ENCODE measurements at regions not wholly inside any gene's neighbourhood (a gene's known extent, or its start where the extent isn't known, plus 50 kb on each side); places are given as distances from the start of the nearest gene placed in this dataset.

DNA sequence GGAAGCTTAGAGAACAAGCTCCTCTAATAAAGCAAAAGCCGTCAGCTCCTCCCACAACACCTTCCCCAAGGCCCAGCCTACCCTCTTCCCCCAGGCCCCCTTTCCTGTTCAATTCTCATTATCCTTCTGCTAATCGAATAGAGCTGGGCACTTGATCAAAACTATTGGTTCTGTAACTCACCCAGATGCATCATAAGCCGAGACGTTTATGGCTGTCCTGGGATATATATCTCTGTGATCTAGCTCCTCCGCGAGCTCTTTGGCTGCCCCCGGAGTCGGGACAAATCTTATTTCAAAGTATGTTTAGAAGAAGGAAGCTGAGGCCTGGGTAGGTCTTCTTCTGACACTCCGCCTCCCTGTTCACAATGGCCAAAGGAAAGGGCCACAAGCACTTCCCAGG lies 88.3 kb upstream of the KLHL29 start:
- Mint-ChIP-seq H3K27ac (no peak overlapping the region), H3K4me1 (ENCODE audit: low read depth) (no peaks in the 10 kb centered on the region), H3K4me3 (no peak overlapping the region), H3K9me3 (no peaks in the 10 kb centered on the region), H3K27me3 (ENCODE audit: low read depth) (peaks cover 19% of the 10 kb centered on the region), H3K36me3 (ENCODE audit: insufficient read depth in 2 of 2) (no peaks in the 10 kb centered on the region)
- ATAC-seq (replicated peaks in 1 of 2) (no peak), DNase-seq (no peak)

DNA sequence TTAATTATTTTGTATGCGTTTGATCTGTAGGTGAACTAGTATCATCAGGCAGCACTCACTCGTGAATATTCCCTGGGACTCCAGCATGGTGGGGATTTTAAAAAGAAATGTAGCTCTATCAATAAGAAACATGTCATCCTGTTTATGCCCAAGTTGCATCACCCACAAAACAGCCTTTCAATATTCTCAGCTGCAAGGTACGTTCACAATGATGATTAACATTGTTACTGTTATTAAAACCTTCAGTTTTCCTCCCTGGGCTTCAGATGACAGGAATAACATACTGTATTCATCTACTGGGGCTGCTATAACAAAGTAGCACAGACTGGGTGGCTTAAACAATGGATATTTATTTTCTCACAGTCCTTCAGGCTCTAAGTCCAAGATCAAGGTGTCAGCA lies 87.9 kb upstream of the KLHL29 start:
- no peaks in the 10 kb centered on the region for H3K4me1 Mint-ChIP-seq (ENCODE audit: low read depth)
- no peak overlapping the region for H3K4me3 Mint-ChIP-seq
- ATAC-seq (replicated peaks in 1 of 2) (no peak), DNase-seq (no peak)
- no peaks in the 10 kb centered on the region for H3K36me3 Mint-ChIP-seq (ENCODE audit: insufficient read depth in 2 of 2)
- H3K9me3 Mint-ChIP-seq, result no peaks in the 10 kb centered on the region
- H3K27me3 Mint-ChIP-seq (ENCODE audit: low read depth), result peaks cover 19% of the 10 kb centered on the region
- H3K27ac Mint-ChIP-seq, result no peak overlapping the region

DNA sequence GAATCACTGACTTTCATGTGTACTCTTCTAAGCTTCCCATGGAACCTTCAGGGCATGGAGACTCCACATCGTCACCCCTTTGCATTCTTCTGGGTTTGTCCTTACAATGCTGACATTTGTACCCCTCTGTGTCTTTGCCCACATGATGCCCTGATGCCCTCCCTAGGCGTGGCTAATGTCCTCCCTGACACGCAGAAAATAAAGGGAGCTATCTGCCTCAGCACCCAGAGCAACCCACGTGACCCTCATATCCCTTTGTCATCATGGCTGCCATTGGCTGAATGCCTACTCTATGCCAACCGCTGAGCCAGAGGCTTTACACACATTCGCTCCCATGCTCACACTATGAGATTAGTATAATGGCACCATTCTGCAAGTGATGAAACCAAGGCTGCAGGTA lies 86.4 kb upstream of the KLHL29 start:
- no peaks in the 10 kb centered on the region for H3K4me1 Mint-ChIP-seq (ENCODE audit: low read depth)
- no peak overlapping the region for H3K27ac Mint-ChIP-seq
- H3K36me3 Mint-ChIP-seq (ENCODE audit: insufficient read depth in 2 of 2), result no peaks in the 10 kb centered on the region
- no peak overlapping the region for H3K4me3 Mint-ChIP-seq
- H3K9me3 Mint-ChIP-seq, result no peaks in the 10 kb centered on the region
- ATAC-seq (replicated peaks in 1 of 2) (no peak), DNase-seq (no peak)
- peaks cover 22% of the 10 kb centered on the region for H3K27me3 Mint-ChIP-seq (ENCODE audit: low read depth)

DNA sequence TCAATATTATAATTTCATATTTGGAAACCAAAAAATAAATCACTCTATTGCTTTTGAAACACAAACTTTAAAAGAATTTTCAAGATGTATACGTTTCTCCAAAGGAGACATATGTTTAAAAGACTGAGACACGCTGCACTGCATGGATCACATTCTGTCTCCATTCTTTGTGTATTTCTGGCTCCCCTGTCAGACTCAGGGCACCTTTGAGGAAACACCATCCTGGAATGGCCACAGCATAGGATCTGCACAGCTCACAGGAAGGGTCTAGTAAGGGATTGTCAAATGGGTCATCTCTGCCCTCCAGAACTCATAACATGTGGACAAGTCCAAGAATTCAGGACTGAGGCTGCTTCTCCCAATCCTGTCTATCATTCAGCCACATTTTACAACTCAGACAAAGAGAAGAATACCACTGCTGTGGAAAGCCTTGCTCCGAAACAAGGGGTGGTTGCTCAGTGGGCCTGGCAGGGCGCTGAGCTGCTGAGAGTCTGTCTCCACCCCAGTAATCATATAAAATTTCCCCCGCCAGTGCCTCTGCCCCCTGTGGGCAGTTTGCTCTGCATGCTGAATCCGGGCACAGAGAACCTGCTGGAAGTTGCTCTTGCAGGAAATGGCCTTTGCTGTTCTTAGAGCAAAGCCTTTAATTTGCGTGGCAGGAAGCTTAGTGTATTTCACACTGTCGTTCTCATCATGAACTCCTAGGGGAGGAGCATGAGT lies 85.3 kb upstream of the KLHL29 start:
- H3K27me3 Mint-ChIP-seq (ENCODE audit: low read depth), result peaks cover 12% of the 10 kb centered on the region
- H3K36me3 Mint-ChIP-seq (ENCODE audit: insufficient read depth in 2 of 2), result no peaks in the 10 kb centered on the region
- H3K4me3 Mint-ChIP-seq, result no peak overlapping the region
- DNase-seq (no peak), ATAC-seq (replicated peaks in 1 of 2) (no peak)
- H3K27ac Mint-ChIP-seq, result no peak overlapping the region
- H3K4me1 Mint-ChIP-seq (ENCODE audit: low read depth), result no peaks in the 10 kb centered on the region
- no peaks in the 10 kb centered on the region for H3K9me3 Mint-ChIP-seq

DNA sequence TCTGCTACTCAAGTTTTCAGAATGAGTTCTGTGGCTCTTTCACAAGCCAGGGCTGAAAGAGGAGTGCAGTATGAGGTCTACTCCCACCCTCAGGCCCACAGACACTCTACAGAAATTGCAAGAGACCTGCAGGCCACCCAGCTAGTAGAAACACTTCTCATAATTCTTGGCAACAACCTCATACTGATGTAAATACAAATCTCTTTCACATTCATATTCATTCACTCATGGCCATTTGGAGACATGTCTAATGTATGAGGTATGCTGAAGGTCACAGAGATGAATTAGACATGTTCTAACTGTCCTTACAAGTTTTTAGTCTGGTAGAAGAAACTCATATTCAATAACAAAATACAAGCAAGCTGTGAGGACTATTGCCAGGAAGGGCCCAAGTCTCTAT lies 83.8 kb upstream of the KLHL29 start:
- Mint-ChIP-seq H3K27ac (no peak overlapping the region), H3K9me3 (no peaks in the 10 kb centered on the region), H3K27me3 (ENCODE audit: low read depth) (peaks cover 22% of the 10 kb centered on the region), H3K4me1 (ENCODE audit: low read depth) (no peaks in the 10 kb centered on the region), H3K36me3 (ENCODE audit: insufficient read depth in 2 of 2) (no peaks in the 10 kb centered on the region), H3K4me3 (no peak overlapping the region)
- no peak for ATAC-seq (replicated peaks in 1 of 2)
- no peak for DNase-seq

DNA sequence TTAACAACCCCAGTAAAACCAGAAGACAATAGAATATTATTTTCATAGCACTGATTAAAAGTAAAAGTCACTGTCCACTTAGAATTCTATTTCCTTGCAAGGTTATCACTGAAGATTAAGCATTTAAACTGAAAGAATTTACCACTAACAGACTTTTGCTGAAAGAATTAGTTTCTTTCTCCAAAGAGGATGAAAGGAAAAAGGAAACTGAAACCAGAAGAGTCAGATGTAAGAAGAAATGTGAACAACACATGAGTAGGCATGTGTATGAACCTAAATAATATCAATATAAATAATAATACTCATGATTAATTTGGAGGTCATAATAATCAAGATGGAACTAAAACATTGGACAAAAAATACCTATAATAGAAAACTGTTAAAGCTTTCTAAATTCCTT lies 82.4 kb upstream of the KLHL29 start:
- no peaks in the 10 kb centered on the region for H3K4me1 Mint-ChIP-seq (ENCODE audit: low read depth)
- ATAC-seq (replicated peaks in 1 of 2), result no peak

DNA sequence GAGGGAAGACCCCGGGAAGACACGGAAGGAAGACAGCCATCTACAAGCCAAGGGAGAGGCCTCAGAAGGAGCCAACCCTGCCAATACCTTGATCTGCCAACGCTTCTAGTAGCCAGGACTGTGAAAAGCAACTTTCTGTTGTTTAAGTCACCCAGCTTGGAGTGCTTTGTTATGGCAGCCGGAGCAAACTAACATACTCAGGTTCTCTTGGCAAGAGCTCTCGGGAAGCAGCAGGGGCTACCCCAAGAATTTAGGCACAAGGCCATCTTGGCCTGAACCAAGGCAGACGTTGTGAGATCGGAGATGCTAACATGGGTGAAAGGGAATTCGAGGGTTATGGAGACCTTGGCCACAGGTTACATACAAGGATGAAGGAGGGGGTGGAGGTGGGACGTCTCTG lies 78.6 kb upstream of the KLHL29 start:
- Mint-ChIP-seq H3K4me3 (no peak overlapping the region), H3K27ac (no peak overlapping the region)

More for the DNA sequence above, 82.4 kb upstream of the KLHL29 start:
- no peak for DNase-seq
- no peak overlapping the region for H3K27ac Mint-ChIP-seq
- H3K36me3 Mint-ChIP-seq (ENCODE audit: insufficient read depth in 2 of 2), result no peaks in the 10 kb centered on the region
- H3K9me3 Mint-ChIP-seq, result no peaks in the 10 kb centered on the region
- peaks cover 26% of the 10 kb centered on the region for H3K27me3 Mint-ChIP-seq (ENCODE audit: low read depth)
- no peak overlapping the region for H3K4me3 Mint-ChIP-seq

DNA sequence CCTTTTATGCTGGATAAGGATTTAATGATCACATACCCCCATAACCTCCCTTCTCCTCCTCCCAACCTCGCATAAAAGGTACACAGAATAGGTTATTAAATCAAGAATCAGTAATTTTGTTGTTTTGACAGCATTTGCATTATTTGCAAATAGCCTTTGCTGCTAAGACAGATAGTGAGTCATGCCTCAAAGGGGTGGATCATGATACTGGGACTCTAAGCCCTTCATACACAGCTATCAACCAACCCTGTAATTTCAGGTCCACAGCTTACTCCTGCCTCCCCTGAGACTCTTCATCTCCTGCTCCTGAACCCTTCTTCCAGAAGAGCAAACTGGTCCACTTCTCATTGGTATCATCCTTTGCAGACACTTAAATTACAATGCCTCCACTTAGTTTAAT lies 73.8 kb upstream of the KLHL29 start:
- DNase-seq (no peak), ATAC-seq (replicated peaks in 1 of 2) (no peak)
- Mint-ChIP-seq H3K36me3 (ENCODE audit: insufficient read depth in 2 of 2) (no peaks in the 10 kb centered on the region), H3K4me3 (no peak overlapping the region), H3K27ac (no peak overlapping the region), H3K9me3 (no peaks in the 10 kb centered on the region), H3K27me3 (ENCODE audit: low read depth) (peaks cover 27% of the 10 kb centered on the region), H3K4me1 (ENCODE audit: low read depth) (no peaks in the 10 kb centered on the region)

More for the DNA sequence above, 78.6 kb upstream of the KLHL29 start:
- H3K27me3 Mint-ChIP-seq (ENCODE audit: low read depth), result peaks cover 36% of the 10 kb centered on the region
- no peak for ATAC-seq (replicated peaks in 1 of 2)
- no peaks in the 10 kb centered on the region for H3K36me3 Mint-ChIP-seq (ENCODE audit: insufficient read depth in 2 of 2)
- no peaks in the 10 kb centered on the region for H3K9me3 Mint-ChIP-seq
- H3K4me1 Mint-ChIP-seq (ENCODE audit: low read depth), result no peaks in the 10 kb centered on the region
- no peak for DNase-seq

DNA sequence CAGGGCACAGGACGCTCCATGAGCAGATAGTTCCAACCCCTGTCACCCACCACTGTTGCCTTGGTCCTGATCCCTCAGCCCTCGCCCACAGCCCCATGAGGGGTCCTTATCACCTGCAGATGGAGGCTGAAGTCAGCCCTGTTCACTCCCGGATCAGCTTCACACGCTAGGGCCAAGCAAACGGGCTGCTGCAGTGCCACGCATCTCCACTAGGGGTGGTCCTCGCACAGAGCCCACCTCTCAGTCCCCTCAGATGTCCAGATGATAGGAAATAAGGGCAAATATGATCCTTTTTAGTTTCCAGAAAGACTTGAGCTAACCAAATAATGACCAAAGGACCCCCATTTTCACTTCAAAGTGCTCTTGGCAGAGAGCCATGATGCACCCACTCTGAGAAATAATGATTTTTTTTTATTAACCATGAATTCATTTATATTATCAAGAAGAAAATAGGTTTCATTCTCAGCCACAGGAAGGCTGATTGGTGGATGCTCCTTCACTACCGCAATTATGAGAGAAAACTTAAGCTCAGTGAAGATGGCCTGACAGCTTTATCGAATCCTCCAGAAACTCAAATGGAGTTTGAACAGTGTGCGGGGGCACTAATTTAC lies 71.9 kb upstream of the KLHL29 start:
- DNase-seq (peak; percentile 26 to 35), ATAC-seq (replicated peaks in 1 of 2) (peak in 1 of 2 donors; percentile 44)
- Mint-ChIP-seq H3K27me3 (ENCODE audit: low read depth) (peaks cover 24% of the 10 kb centered on the region), H3K4me3 (no peak overlapping the region), H3K27ac (no peak overlapping the region), H3K9me3 (no peaks in the 10 kb centered on the region), H3K4me1 (ENCODE audit: low read depth) (no peaks in the 10 kb centered on the region), H3K36me3 (ENCODE audit: insufficient read depth in 2 of 2) (no peaks in the 10 kb centered on the region)

DNA sequence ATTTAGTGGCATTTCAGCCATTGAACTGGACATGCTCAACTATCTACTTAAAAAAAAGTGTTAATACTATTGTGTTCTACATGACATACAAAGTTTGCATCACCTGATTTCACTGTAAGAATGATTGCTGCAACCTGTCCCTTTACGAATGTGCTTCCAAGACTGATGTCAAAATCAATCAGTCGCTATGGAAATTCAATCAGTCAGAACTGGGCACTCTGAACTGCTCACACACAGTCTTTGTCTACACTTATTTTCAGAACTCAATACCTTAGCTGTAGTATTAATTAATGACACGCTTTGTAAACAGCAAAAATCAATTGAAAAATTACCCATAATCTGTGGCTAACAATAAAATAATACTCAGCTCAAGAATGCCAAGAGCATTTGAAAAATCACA lies 70.3 kb upstream of the KLHL29 start:
- Mint-ChIP-seq H3K9me3 (no peaks in the 10 kb centered on the region), H3K27ac (no peak overlapping the region), H3K36me3 (ENCODE audit: insufficient read depth in 2 of 2) (no peaks in the 10 kb centered on the region), H3K27me3 (ENCODE audit: low read depth) (peaks cover 23% of the 10 kb centered on the region), H3K4me3 (no peak overlapping the region), H3K4me1 (ENCODE audit: low read depth) (no peaks in the 10 kb centered on the region)
- ATAC-seq (replicated peaks in 1 of 2) (no peak), DNase-seq (no peak)

DNA sequence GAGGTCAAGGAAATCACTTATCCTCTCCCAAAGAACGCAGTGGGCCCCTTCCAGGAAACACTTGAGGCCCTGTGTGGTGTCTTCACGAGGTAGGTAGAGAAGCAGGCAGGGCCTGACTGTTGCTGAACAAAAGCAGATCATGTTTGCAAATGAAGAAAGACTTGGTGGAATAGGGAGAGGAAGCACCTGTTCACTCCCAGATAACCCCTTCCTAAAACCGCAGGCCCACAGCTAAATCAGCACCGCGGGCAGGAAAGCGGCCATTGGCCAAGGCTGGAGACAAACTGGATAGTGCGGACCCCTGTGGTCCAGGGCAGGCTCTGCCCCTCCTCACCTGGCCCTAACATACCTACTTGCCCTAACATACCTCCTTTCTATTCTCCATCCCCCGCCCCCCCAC lies 64.9 kb upstream of the KLHL29 start:
- no peaks in the 10 kb centered on the region for H3K4me1 Mint-ChIP-seq (ENCODE audit: low read depth)
- H3K9me3 Mint-ChIP-seq, result no peaks in the 10 kb centered on the region
- peaks cover 34% of the 10 kb centered on the region for H3K27me3 Mint-ChIP-seq (ENCODE audit: low read depth)
- H3K4me3 Mint-ChIP-seq, result no peak overlapping the region
- H3K36me3 Mint-ChIP-seq (ENCODE audit: insufficient read depth in 2 of 2), result no peaks in the 10 kb centered on the region
- ATAC-seq (replicated peaks in 1 of 2), result no peak
- no peak overlapping the region for H3K27ac Mint-ChIP-seq
- no peak for DNase-seq

DNA sequence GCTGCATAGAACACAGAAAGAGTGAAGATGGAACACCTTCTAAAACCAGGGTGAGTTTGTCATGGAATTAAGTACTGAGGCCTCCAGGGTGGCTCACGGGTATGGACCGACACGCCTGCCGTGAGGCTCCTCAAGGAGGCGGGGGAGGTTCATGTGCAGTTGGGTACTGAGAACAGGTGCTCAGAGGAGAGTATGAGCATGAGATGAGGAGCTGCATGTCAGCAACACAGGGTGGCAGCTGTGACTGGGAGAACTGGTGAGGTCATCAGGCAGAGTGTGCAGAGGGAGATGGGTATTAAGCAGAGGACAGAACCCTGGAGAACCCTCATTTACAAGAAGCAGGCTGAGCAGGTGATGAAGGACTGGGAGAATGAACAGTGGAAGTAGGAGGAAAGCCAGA lies 63.2 kb upstream of the KLHL29 start:
- H3K4me1 Mint-ChIP-seq (ENCODE audit: low read depth), result no peaks in the 10 kb centered on the region
- no peak overlapping the region for H3K4me3 Mint-ChIP-seq
- H3K9me3 Mint-ChIP-seq, result no peaks in the 10 kb centered on the region
- H3K27ac Mint-ChIP-seq, result no peak overlapping the region
- DNase-seq, result no peak
- H3K27me3 Mint-ChIP-seq (ENCODE audit: low read depth), result peaks cover 32% of the 10 kb centered on the region
- no peak for ATAC-seq (replicated peaks in 1 of 2)
- H3K36me3 Mint-ChIP-seq (ENCODE audit: insufficient read depth in 2 of 2), result no peaks in the 10 kb centered on the region

DNA sequence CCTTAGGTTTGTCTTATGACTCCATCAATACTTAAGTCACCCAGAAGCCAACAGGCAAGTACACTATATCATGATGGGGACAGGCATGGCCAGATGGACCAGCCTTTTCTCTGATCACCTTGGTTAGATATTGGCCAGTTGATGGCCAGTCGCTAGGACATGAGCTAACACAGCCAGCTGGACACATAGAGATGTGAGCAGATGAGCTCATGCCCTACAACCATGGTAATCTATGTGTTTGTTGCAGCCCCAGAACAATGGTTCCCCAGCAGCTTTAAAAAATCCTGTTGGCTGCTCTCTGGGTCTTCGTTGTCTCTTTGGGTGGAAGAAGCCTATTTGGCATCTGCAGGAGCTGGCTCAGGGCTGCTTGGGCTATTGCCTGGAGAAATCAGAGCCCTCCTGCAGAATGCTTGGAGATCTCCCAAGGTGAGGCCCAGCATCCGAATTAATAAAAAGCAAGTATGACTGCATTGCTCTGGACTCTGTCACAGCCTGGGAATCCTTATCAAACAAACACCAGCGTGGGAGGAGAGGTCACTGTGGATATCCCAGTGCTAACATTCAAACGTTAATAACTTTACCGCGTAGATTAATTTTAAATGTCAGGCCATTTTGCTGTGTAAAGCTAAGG lies 62.3 kb upstream of the KLHL29 start:
- Mint-ChIP-seq H3K27me3 (ENCODE audit: low read depth) (peaks cover 32% of the 10 kb centered on the region), H3K9me3 (no peaks in the 10 kb centered on the region), H3K4me1 (ENCODE audit: low read depth) (no peaks in the 10 kb centered on the region), H3K36me3 (ENCODE audit: insufficient read depth in 2 of 2) (no peaks in the 10 kb centered on the region), H3K4me3 (no peak overlapping the region), H3K27ac (no peak overlapping the region)
- DNase-seq (no peak), ATAC-seq (replicated peaks in 1 of 2) (no peak)

Measured in activated T-cell treated with anti-CD3 and anti-CD28 coated beads, Interleukin-2, amount 50 U/mL, for 72 hours (primary cell).